Endothelial cell of umbilical vein (primary cell): ENCODE measurements at regions not wholly inside any gene's neighbourhood (a gene's known extent, or its start where the extent isn't known, plus 50 kb on each side); places are given as distances from the start of the nearest gene placed in this dataset.

Source experiments
- CTCF ChIP-seq, 2 donors: IDR thresholded peaks; 1 replicate in 1 of 2; 2 replicates in 1 of 2; pipeline ENCODE4 v1.5.1; 2011; ENCODE audit warnings: low read length in 2 of 2, mild to moderate bottlenecking in 2 of 2, moderate library complexity in 2 of 2, control low read depth in 1 of 2, inconsistent platforms in 1 of 2, low read depth in 1 of 2; ENCODE audit not compliant: insufficient read depth in 1 of 2; ENCODE audit errors: extremely low read depth in 1 of 2
- EZH2 ChIP-seq: IDR thresholded peaks from 2 replicates; pipeline ENCODE4 v1.6.1; 2012; ENCODE audit warnings: borderline replicate concordance, low read depth, mild to moderate bottlenecking, moderate library complexity, low read length, inconsistent platforms; ENCODE audit not compliant: severe bottlenecking
- GATA2 ChIP-seq: IDR thresholded peaks from 2 replicates; pipeline ENCODE4 v1.7.0; 2011; ENCODE audit warnings: low read depth, mild to moderate bottlenecking, moderate library complexity, mixed read lengths, low read length; ENCODE audit not compliant: insufficient read length, insufficient read depth
- JUN ChIP-seq: IDR thresholded peaks from 2 replicates; pipeline ENCODE4 v1.6.1; 2011; ENCODE audit warnings: borderline replicate concordance, low read depth; ENCODE audit not compliant: insufficient read length, insufficient read depth
- MAX ChIP-seq: IDR thresholded peaks from 2 replicates; pipeline ENCODE4 v1.6.1; 2011; ENCODE audit not compliant: insufficient read depth, insufficient read length
- POLR2A ChIP-seq: IDR thresholded peaks from 2 replicates; pipeline ENCODE4 v1.6.1; 2012; ENCODE audit warnings: low read depth, mild to moderate bottlenecking, control low read depth, low read length
- POLR2AphosphoS5 ChIP-seq: IDR thresholded peaks from 2 replicates; pipeline ENCODE4 v1.6.1; 2012; ENCODE audit warnings: low read depth, mild to moderate bottlenecking, control low read depth, low read length, moderate library complexity; ENCODE audit not compliant: insufficient read depth

- TF ChIP-seq POLR2A (no peak), GATA2 (no peak), CTCF (IDR thresholded peaks at IDR 0.05; ENCODE audit: extremely low read depth in 1 of 2, insufficient read depth in 1 of 2, low read depth in 1 of 2, low read length in 2 of 2) (no peak), POLR2AphosphoS5 (no peak), EZH2 (no peak), JUN (no peak), MAX (no peak)
Measured at GRCh38 chr7:49700841-49701240, 72.6 kb upstream of the VWC2 start.
